Activated CD4-positive, alpha-beta memory T cell treated with anti-CD3 and anti-CD28 coated beads, Interleukin-2, amount 10 ng/mL, durations not matched to agents 7 days and 5 days (primary cell): ENCODE measurements at regions not wholly inside any gene's neighbourhood (a gene's known extent, or its start where the extent isn't known, plus 50 kb on each side); places are given as distances from the start of the nearest gene placed in this dataset.
"Not testable (repeated sequence)": the region's sequence is repeated elsewhere in the genome, so short reads cannot be mapped to it uniquely, and the experiment has no call there.

ENCODE experiments used
- CTCF ChIA-PET: fragments of 350-600 bp; sonication (Branson Sonifier 250); formaldehyde crosslinking; loops from one replicate; lab custom pipeline; 2021; ENCODE audit warnings: antibody characterized with exemption, inconsistent platforms; lab: Charles Lee
- POLR2A ChIA-PET: fragments of 350-600 bp; sonication (Branson Sonifier 250); formaldehyde crosslinking; loops from one replicate; lab custom pipeline; 2021; ENCODE audit warnings: antibody characterized with exemption; lab: Charles Lee
- DNase-seq: peaks from one replicate; pipeline ENCODE4 v3.0.0-alpha.2; 2020
- H3K27ac Mint-ChIP-seq: one replicate; pipeline ENCODE4 v1.8.0; 2021; ENCODE audit warnings: mild to moderate bottlenecking, mixed read lengths
- H3K27me3 Mint-ChIP-seq: one replicate; pipeline ENCODE4 v1.8.0; 2021; ENCODE audit warnings: mixed read lengths
- H3K36me3 Mint-ChIP-seq: one replicate; pipeline ENCODE4 v1.8.0; 2021; ENCODE audit warnings: low read depth, mixed read lengths
- H3K4me1 Mint-ChIP-seq: one replicate; pipeline ENCODE4 v1.8.0; 2021; ENCODE audit warnings: mixed read lengths
- H3K4me3 Mint-ChIP-seq: one replicate; pipeline ENCODE4 v1.8.0; 2021; ENCODE audit warnings: mild to moderate bottlenecking, mixed read lengths
- H3K9me3 Mint-ChIP-seq: one replicate; pipeline ENCODE4 v1.8.0; 2021; ENCODE audit warnings: mixed read lengths

DNA sequence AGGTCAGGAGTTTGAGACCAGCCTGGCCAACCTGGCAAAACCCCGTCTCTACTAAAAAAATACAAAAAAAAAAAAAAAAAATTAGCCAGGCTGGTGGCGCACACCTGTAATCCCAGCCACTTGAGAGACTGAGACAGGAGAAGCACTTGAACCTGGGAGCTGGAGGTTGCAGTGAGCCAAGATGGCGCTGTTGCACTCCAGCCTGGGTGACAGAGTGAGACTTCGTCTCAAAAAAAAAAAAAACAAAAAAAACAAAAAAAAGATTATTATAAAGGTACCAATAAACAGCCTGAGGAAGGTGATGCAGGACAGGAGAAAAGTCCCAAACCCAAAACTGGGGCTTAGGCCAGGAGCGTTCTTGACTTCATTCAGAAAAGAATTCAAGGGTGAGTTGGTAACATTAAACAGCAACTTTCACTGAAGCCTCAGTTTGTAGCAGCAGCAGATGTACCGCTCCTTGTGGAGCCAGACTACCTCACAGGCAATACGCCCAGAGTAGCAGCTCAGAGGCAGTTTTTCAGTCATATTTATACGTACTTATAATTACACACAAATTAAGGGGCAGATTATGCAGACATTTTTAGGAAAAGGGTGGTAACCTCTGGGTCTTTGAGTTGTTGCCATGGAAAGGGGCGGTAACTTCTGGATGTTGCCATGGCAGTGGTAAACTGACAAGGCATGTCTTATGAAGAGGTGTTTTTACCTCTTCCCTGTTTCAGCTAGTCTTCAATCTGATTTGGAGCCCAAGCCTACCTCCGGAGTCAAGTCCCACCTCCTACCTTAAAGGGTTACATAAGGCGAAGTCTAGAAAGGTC lies 1596.6 kb upstream of the CELF4 start:
- no peaks in the 10 kb centered on the region for H3K27me3 Mint-ChIP-seq
- no peaks in the 10 kb centered on the region for H3K36me3 Mint-ChIP-seq
- no peak overlapping the region for H3K27ac Mint-ChIP-seq
- no peak overlapping the region for H3K4me3 Mint-ChIP-seq
- ChIA-PET CTCF (interaction anchor here (1.0 kb wide), 1 partner anchor 11 kb away, joined by 3 read pairs; no protein-coding TSS in a partner anchor), POLR2A (no interaction called here)
- no peaks in the 10 kb centered on the region for H3K4me1 Mint-ChIP-seq
- H3K9me3 Mint-ChIP-seq = peaks cover 5% of the 10 kb centered on the region
- DNase-seq = no peak

GRCh38 chr18:39149211-39149806 lies 1583.7 kb upstream of the CELF4 start:
- DNase-seq = no peak
- POLR2A ChIA-PET = no interaction called here
- peaks cover 16% of the 10 kb centered on the region for H3K9me3 Mint-ChIP-seq
- H3K4me1 Mint-ChIP-seq = no peaks in the 10 kb centered on the region
- no peaks in the 10 kb centered on the region for H3K36me3 Mint-ChIP-seq
- H3K27me3 Mint-ChIP-seq = no peaks in the 10 kb centered on the region
- CTCF ChIA-PET = no interaction called here
- no peak overlapping the region for H3K4me3 Mint-ChIP-seq
- no peak overlapping the region for H3K27ac Mint-ChIP-seq

DNA sequence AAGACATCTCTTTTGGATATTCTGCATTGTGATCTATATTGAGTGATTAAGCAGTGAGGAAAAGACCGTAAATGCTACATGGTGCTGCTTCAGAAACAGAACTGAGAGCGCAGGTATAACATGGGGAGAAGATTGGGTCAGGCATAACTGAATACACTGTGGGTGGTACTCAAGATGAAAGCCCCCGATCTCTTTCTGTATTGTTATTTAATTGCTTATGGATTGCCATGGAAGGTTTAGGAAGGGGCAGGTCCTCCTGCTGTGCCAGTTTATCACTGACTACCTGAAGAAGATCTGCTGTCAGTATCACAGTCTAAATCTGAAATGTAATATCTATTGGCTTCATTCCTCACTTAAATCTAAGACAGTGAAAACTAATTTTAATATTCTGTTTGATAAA lies 1568.7 kb upstream of the CELF4 start:
- CTCF ChIA-PET = no interaction called here
- Mint-ChIP-seq H3K9me3 (peaks cover 13% of the 10 kb centered on the region), H3K36me3 (no peaks in the 10 kb centered on the region), H3K4me1 (no peaks in the 10 kb centered on the region), H3K27ac (no peak overlapping the region), H3K27me3 (no peaks in the 10 kb centered on the region), H3K4me3 (no peak overlapping the region)
- no peak for DNase-seq
- POLR2A ChIA-PET = no interaction called here

GRCh38 chr18:39127538-39127937 lies 1561.9 kb upstream of the CELF4 start:
- H3K4me1 Mint-ChIP-seq, H3K36me3 Mint-ChIP-seq, H3K4me3 Mint-ChIP-seq, CTCF ChIA-PET, H3K27ac Mint-ChIP-seq, H3K27me3 Mint-ChIP-seq, POLR2A ChIA-PET, DNase-seq: not testable (repeated sequence)
- H3K9me3 Mint-ChIP-seq = peaks cover 18% of the 10 kb centered on the region

DNA sequence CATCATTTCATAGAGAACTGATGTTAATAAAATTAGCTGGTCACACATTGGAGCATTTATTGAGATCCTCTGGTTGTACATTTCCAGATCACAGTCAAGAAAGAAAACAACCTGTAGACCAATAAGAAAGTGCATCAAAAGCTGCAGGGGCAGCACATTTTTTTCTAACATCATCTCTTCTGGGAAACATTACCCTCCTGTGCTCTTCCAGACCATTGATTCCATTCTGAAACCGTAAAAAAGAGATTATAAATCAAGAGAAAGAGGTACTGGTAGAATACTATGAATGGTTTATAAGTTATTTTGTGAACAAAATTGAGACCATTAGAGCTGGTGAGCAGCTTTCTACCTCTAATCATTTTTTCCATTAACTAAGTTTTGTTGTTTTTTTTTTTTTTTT lies 1548.2 kb upstream of the CELF4 start:
- DNase-seq = no peak
- Mint-ChIP-seq H3K27ac (no peak overlapping the region), H3K4me1 (no peaks in the 10 kb centered on the region), H3K9me3 (no peaks in the 10 kb centered on the region), H3K36me3 (no peaks in the 10 kb centered on the region), H3K27me3 (no peaks in the 10 kb centered on the region), H3K4me3 (no peak overlapping the region)
- ChIA-PET POLR2A (no interaction called here), CTCF (no interaction called here)

DNA sequence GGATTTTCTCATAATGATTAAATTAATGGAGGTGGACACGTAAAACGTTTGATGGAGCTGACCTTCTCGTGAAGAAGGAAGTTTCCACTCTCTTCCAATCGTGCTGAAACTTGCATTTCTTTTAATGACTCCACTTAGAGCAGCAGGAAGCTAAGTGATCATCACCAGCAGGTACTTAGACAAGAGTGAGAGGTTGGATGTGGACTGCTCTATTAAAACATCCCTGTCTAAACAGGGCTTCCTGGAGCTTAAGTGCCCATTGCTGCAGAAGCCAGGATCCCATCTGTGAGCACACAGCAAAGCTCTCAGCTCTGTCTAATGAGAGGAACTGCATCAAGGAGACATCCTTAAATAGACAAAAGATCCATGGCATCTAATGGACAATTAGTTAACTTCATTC lies 1539.5 kb upstream of the CELF4 start:
- CTCF ChIA-PET = no interaction called here
- H3K36me3 Mint-ChIP-seq = no peaks in the 10 kb centered on the region

GRCh38 chr18:39072970-39073369 lies 1507.4 kb upstream of the CELF4 start:
- H3K9me3 Mint-ChIP-seq = no peaks in the 10 kb centered on the region
- CTCF ChIA-PET = no interaction called here
- no peaks in the 10 kb centered on the region for H3K36me3 Mint-ChIP-seq
- H3K27ac Mint-ChIP-seq = no peak overlapping the region
- H3K4me3 Mint-ChIP-seq = no peak overlapping the region
- no peak for DNase-seq
- no peaks in the 10 kb centered on the region for H3K4me1 Mint-ChIP-seq
- no peaks in the 10 kb centered on the region for H3K27me3 Mint-ChIP-seq
- POLR2A ChIA-PET = no interaction called here

More for the DNA sequence above, 1539.5 kb upstream of the CELF4 start:
- POLR2A ChIA-PET = no interaction called here
- Mint-ChIP-seq H3K27me3 (no peaks in the 10 kb centered on the region), H3K4me3 (no peak overlapping the region), H3K4me1 (no peaks in the 10 kb centered on the region), H3K27ac (no peak overlapping the region), H3K9me3 (no peaks in the 10 kb centered on the region)
- no peak for DNase-seq

DNA sequence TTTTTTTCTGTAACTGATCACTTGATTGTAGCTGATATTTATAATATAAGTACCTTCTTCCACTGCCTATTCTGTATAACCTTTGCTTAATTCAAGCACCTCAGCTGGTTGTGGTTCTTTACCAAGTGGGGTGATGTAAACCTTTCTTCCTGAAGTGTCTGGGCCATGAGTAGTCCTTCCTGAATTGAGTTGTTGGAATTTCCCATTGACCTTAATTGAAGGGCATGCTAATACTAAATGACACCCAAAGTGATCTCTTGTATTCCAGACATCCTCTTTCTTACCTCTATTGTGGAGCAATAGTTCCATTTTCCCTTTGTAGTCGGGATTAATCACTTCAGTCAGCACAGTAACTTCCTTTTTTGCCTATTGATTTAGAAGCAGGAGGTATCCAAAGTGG lies 1496.8 kb upstream of the CELF4 start:
- POLR2A ChIA-PET = no interaction called here
- H3K27ac Mint-ChIP-seq = no peak overlapping the region
- no peaks in the 10 kb centered on the region for H3K36me3 Mint-ChIP-seq
- CTCF ChIA-PET = no interaction called here
- no peak overlapping the region for H3K4me3 Mint-ChIP-seq
- no peaks in the 10 kb centered on the region for H3K27me3 Mint-ChIP-seq
- no peaks in the 10 kb centered on the region for H3K4me1 Mint-ChIP-seq
- no peak for DNase-seq
- peaks cover 6% of the 10 kb centered on the region for H3K9me3 Mint-ChIP-seq

DNA sequence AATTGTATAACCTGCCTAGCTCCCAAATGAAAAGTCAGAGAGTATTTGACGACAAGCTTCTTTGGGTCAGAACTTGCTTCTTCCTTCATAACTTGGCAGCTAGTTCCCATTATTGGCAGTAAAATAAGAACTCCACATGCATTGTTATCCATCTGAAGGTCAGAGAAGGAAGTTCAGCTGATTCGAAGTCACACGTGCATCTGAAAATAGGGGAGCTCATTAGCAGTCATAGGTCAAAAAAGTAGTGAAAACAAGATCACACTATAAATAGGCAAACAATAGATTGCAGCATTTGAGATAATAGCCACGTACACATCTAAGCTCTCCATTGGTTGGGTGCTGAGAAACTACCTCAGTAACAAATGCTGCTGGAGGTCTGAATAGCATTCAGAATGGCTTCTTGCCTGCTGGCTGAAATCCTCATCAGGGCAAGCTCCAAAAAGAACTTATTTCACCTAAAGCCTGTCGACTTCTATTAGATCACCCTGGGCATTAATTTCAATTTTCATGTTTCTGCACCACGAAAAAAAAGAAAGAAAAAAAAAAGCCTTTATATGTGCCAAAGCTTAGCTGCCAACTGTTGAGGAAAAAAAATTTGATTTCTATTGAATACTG lies 1492.9 kb upstream of the CELF4 start:
- ChIA-PET POLR2A (no interaction called here), CTCF (no interaction called here)
- H3K4me3 Mint-ChIP-seq = no peak overlapping the region
- DNase-seq = no peak
- peaks cover 6% of the 10 kb centered on the region for H3K9me3 Mint-ChIP-seq
- no peaks in the 10 kb centered on the region for H3K36me3 Mint-ChIP-seq
- no peaks in the 10 kb centered on the region for H3K4me1 Mint-ChIP-seq
- H3K27ac Mint-ChIP-seq = no peak overlapping the region
- H3K27me3 Mint-ChIP-seq = no peaks in the 10 kb centered on the region

DNA sequence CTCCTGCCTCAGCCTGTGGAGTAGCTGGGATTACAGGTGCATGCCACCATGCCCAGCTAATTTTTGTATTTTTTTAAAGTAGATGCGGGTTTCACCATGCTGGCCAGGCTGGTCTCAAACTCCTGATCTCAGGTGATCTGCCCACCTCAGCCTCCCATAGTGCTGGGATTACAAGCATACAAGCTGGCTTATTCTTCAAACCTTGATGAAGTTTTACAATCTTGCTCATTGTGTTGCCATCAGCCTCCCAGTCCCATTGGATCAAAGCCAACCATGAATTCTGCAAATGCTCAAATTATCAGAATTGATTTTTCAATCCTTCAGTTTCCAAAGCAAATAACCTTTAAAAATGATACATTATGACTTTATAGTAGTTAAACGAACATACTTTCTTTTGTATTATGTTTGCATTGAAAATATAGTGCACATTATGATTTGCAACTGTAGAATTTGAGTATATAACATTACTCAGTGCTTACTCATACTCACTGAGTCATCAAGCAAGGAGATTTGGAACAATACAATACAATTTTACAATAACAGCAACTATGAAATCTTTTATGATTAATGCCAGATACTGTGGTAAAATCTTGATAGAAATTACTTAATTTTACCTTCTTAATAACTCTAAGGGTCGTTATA lies 1491.9 kb upstream of the CELF4 start:
- Mint-ChIP-seq H3K9me3 (peaks cover 6% of the 10 kb centered on the region), H3K36me3 (no peaks in the 10 kb centered on the region), H3K27me3 (no peaks in the 10 kb centered on the region), H3K4me3 (no peak overlapping the region), H3K4me1 (no peaks in the 10 kb centered on the region), H3K27ac (no peak overlapping the region)
- ChIA-PET POLR2A (no interaction called here), CTCF (no interaction called here)
- DNase-seq = no peak

- no peaks in the 10 kb centered on the region for H3K9me3 Mint-ChIP-seq
- no peak overlapping the region for H3K27ac Mint-ChIP-seq
- H3K4me3 Mint-ChIP-seq = no peak overlapping the region
- ChIA-PET CTCF (no interaction called here), POLR2A (no interaction called here)
- H3K27me3 Mint-ChIP-seq = no peaks in the 10 kb centered on the region
- DNase-seq = no peak
- no peaks in the 10 kb centered on the region for H3K4me1 Mint-ChIP-seq
- no peaks in the 10 kb centered on the region for H3K36me3 Mint-ChIP-seq
These were observed 1488.0 kb upstream of the CELF4 start for GRCh38 chr18:39053571-39053970.

GRCh38 chr18:39051013-39051412 lies 1485.4 kb upstream of the CELF4 start:
- H3K36me3 Mint-ChIP-seq = no peaks in the 10 kb centered on the region
- H3K9me3 Mint-ChIP-seq = peaks cover 2% of the 10 kb centered on the region
- DNase-seq = no peak
- CTCF ChIA-PET = no interaction called here
- H3K4me1 Mint-ChIP-seq = no peaks in the 10 kb centered on the region
- H3K27ac Mint-ChIP-seq = no peak overlapping the region
- no peak overlapping the region for H3K4me3 Mint-ChIP-seq
- no peaks in the 10 kb centered on the region for H3K27me3 Mint-ChIP-seq
- POLR2A ChIA-PET = no interaction called here

GRCh38 chr18:39039813-39040212 lies 1474.2 kb upstream of the CELF4 start:
- POLR2A ChIA-PET = no interaction called here
- CTCF ChIA-PET = no interaction called here
- Mint-ChIP-seq H3K9me3 (peaks cover 3% of the 10 kb centered on the region), H3K4me3 (no peak overlapping the region), H3K4me1 (no peaks in the 10 kb centered on the region), H3K36me3 (no peaks in the 10 kb centered on the region), H3K27me3 (no peaks in the 10 kb centered on the region), H3K27ac (no peak overlapping the region)
- DNase-seq = no peak
